AG04450 (cell line): ENCODE measurements at regions not wholly inside any gene's neighbourhood (a gene's known extent, or its start where the extent isn't known, plus 50 kb on each side); places are given as distances from the start of the nearest gene placed in this dataset.

Experiments used
- CTCF ChIA-PET: fragments of 300-600, 350-600 bp; formaldehyde crosslinking; extraction: SDS; loops from one replicate; lab custom pipeline; 2022; ENCODE audit warnings: antibody characterized with exemption, inconsistent platforms; lab: Charles Lee
- POLR2A ChIA-PET: fragments of 350-600 bp; formaldehyde crosslinking; extraction: SDS; loops from one replicate; lab custom pipeline; 2021; ENCODE audit warnings: antibody characterized with exemption, inconsistent platforms; lab: Yijun Ruan, JAX
- DNase-seq: peaks from one replicate; pipeline ENCODE4 v3.0.0-alpha.2; 2011; ENCODE audit warnings: low read depth, low spot score
- H3K27ac ChIP-seq: one replicate; pipeline ENCODE4 v1.5.1; 2012; ENCODE audit warnings: low read depth, low read length, control low read depth
- H3K27me3 ChIP-seq: one replicate; pipeline ENCODE4 v1.6.0; 2012; ENCODE audit warnings: low read length; ENCODE audit not compliant: control insufficient read depth, insufficient read depth
- H3K4me3 ChIP-seq: 2 replicates; pipeline ENCODE4 v1.5.1; 2011; ENCODE audit warnings: mild to moderate bottlenecking, low read depth, low read length, control low read depth
- H3K9me3 ChIP-seq: 2 replicates; pipeline ENCODE4 v1.5.1; 2012; ENCODE audit warnings: low read length; ENCODE audit not compliant: control insufficient read depth, insufficient read depth
- CTCF ChIP-seq: IDR thresholded peaks from 2 replicates; pipeline ENCODE4 v1.5.1; 2011; ENCODE audit warnings: low read depth, low read length, control low read depth, inconsistent platforms

- no peak for TF ChIP-seq CTCF
- ChIA-PET POLR2A (no interaction called here), CTCF (interaction anchor here (2.5 kb wide), 1 partner anchor 18 kb away, joined by 6 read pairs; no protein-coding TSS in a partner anchor)
- Histone ChIP-seq H3K4me3 (no peak overlapping the region), H3K27me3 (no peaks in the 10 kb centered on the region), H3K9me3 (no peaks in the 10 kb centered on the region), H3K27ac (no peak overlapping the region)
- no peak for DNase-seq
These were observed 418.8 kb downstream of the SUCLG1 start for GRCh38 chr2:84040281-84040680.

GRCh38 chr2:84038866-84039265 lies 420.2 kb downstream of the SUCLG1 start:
- no peak overlapping the region for H3K4me3 ChIP-seq
- H3K9me3 ChIP-seq = no peaks in the 10 kb centered on the region
- TF ChIP-seq CTCF = no peak
- POLR2A ChIA-PET = no interaction called here
- DNase-seq = no peak
- H3K27ac ChIP-seq = no peak overlapping the region
- CTCF ChIA-PET = interaction anchor here (2.5 kb wide), 1 partner anchor 16 kb away, joined by 6 read pairs; no protein-coding TSS in a partner anchor
- no peaks in the 10 kb centered on the region for H3K27me3 ChIP-seq

GRCh38 chr2:84033347-84033974 lies 425.6 kb downstream of the SUCLG1 start:
- CTCF ChIA-PET = interaction anchor here (3.0 kb wide), 1 partner anchor 11 kb away, joined by 13 read pairs; no protein-coding TSS in a partner anchor
- TF ChIP-seq CTCF = no peak
- H3K4me3 ChIP-seq = no peak overlapping the region

GRCh38 chr2:84031312-84032050 lies 427.6 kb downstream of the SUCLG1 start:
- no peak overlapping the region for H3K27ac ChIP-seq
- CTCF ChIA-PET = interaction anchor here (1.4 to 1.5 kb wide), 2 partner anchors 9 to 13 kb away, joined by 4 read pairs; no protein-coding TSS in a partner anchor
- POLR2A ChIA-PET = no interaction called here

More at GRCh38 chr2:84033347-84033974, 425.6 kb downstream of the SUCLG1 start:
- H3K27ac ChIP-seq = no peak overlapping the region
- no peaks in the 10 kb centered on the region for H3K27me3 ChIP-seq
- POLR2A ChIA-PET = no interaction called here
- DNase-seq = no peak
- no peaks in the 10 kb centered on the region for H3K9me3 ChIP-seq

More at GRCh38 chr2:84031312-84032050, 427.6 kb downstream of the SUCLG1 start:
- no peak for TF ChIP-seq CTCF
- Histone ChIP-seq H3K27me3 (no peaks in the 10 kb centered on the region), H3K4me3 (no peak overlapping the region), H3K9me3 (no peaks in the 10 kb centered on the region)
- DNase-seq = no peak
